Neural progenitor cell (in vitro differentiated cells): ENCODE measurements at regions not wholly inside any gene's neighbourhood (a gene's known extent, or its start where the extent isn't known, plus 50 kb on each side); places are given as distances from the start of the nearest gene placed in this dataset.

Experiments used
- EZH2 ChIP-seq: fragments of 200-600 bp; sonication (generic); IDR thresholded peaks from 2 replicates; pipeline ENCODE4 v1.6.1; 2017; ENCODE audit warnings: antibody characterized with exemption, mild to moderate bottlenecking, moderate library complexity
- TF ChIP-seq, protein P1 (sequence below): fragments of 200-600 bp; sonication (generic); IDR thresholded peaks from 2 replicates; pipeline ENCODE4 v1.5.1; 2017; ENCODE audit warnings: antibody characterized with exemption, mild to moderate bottlenecking

DNA sequence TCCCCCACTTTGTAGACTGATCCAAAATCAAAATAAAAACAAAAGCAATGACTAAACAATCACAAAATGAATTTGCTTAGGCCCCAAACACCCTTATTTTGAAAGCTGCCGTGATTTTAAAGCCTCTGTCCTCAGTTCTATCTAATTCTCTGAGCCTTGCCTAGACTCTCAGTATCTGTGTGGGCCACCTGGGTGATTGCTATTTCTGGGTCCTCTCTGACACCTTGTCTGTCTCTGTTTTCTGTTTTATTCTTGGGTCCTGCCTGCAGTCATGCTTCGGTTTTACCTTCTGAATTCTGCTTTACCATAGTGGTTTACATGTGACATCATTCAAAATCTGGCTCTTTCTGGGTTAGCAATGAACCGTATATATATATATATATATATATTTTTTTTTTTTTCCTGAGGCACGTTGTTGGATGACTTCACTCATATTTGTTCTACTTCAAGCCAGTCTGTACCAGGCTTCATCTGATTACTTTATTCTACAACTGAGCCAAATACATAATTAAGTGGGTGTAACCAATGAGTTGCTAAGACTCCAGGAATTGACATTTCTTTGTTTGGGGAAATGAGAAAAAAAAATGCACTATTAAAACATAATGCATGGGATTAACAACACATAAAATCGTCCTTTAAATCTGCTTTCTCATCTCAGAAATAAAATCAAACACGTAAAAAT is 710.7 kb upstream of the SLIT2 start:
- TF ChIP-seq EZH2 = no peak
- TF ChIP-seq, protein P1, sequence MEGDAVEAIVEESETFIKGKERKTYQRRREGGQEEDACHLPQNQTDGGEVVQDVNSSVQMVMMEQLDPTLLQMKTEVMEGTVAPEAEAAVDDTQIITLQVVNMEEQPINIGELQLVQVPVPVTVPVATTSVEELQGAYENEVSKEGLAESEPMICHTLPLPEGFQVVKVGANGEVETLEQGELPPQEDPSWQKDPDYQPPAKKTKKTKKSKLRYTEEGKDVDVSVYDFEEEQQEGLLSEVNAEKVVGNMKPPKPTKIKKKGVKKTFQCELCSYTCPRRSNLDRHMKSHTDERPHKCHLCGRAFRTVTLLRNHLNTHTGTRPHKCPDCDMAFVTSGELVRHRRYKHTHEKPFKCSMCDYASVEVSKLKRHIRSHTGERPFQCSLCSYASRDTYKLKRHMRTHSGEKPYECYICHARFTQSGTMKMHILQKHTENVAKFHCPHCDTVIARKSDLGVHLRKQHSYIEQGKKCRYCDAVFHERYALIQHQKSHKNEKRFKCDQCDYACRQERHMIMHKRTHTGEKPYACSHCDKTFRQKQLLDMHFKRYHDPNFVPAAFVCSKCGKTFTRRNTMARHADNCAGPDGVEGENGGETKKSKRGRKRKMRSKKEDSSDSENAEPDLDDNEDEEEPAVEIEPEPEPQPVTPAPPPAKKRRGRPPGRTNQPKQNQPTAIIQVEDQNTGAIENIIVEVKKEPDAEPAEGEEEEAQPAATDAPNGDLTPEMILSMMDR = no peak
